ENCODE measurements at regions not wholly inside any gene's neighbourhood (a gene's known extent, or its start where the extent isn't known, plus 50 kb on each side); places are given as distances from the start of the nearest gene placed in this dataset.

- TF ChIP-seq CTCF (IDR thresholded peaks at IDR 0.05; ENCODE audit: low read length) (no peak), EZH2phosphoT487 (IDR thresholded peaks at IDR 0.05; ENCODE audit: low read length) (no peak)
Measured at GRCh38 chr4:170700064-170700463, 610.3 kb upstream of the AADAT start.
